ENCODE measurements at regions not wholly inside any gene's neighbourhood (a gene's known extent, or its start where the extent isn't known, plus 50 kb on each side); places are given as distances from the start of the nearest gene placed in this dataset.

- ATAC-seq (no peak), FAIRE-seq (no peak), DNase-seq (no peak)
- Histone ChIP-seq H3K36me3 (no peaks in the 10 kb centered on the region), H3K27me3 (peaks cover 0 to 4% (median 0%) of the 10 kb centered on the region in 4 donors), H3K4me3 (no peak overlapping the region), H3K4me1 (no peaks in the 10 kb centered on the region), H3K27ac (no peak overlapping the region), H3K9me3 (no peaks in the 10 kb centered on the region)
- intact Hi-C loops (cut with DNase I), result no loop called here
- no peak for TF ChIP-seq CTCF (IDR thresholded peaks at IDR 0.05)
- 30 to 43% methylated on average over 1 of the region's 1 CpG for WGBS, 2 donors
These were observed 208.7 kb upstream of the SLC35G4 start for GRCh38 chr18:11400703-11401102.

DNA sequence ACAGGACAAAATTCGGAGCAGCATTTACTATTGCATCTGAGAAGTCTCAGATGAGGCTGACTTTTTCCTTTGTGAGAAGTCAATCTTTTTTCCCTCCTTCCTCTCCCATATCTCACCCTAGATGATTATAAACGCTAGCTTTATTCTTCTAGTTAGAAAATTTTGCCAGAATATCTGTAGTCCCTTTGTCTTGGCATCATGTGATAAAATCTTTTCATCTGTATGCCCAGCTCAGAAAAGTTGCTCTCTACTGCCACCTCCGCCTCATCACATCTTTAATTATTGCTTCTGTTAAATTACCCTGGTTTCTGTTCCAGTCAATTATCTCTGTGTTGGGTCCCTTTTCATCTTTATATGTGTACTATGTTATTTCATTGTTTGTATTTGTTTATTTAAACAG, 210.8 kb upstream of the SLC35G4 start:
- Histone ChIP-seq H3K27ac (no peak overlapping the region), H3K36me3 (no peaks in the 10 kb centered on the region), H3K9me3 (no peaks in the 10 kb centered on the region), H3K27me3 (peaks cover 0 to 4% (median 0%) of the 10 kb centered on the region in 4 donors), H3K4me3 (no peak overlapping the region), H3K4me1 (no peaks in the 10 kb centered on the region)
- 56 to 68% methylated on average over 3 of the region's 3 CpGs for WGBS, 2 donors
- DNase-seq, result no peak
- TF ChIP-seq CTCF (IDR thresholded peaks at IDR 0.05), result no peak
- no peak for FAIRE-seq
- intact Hi-C loops (cut with DNase I), result no loop called here
- no peak for ATAC-seq

DNA sequence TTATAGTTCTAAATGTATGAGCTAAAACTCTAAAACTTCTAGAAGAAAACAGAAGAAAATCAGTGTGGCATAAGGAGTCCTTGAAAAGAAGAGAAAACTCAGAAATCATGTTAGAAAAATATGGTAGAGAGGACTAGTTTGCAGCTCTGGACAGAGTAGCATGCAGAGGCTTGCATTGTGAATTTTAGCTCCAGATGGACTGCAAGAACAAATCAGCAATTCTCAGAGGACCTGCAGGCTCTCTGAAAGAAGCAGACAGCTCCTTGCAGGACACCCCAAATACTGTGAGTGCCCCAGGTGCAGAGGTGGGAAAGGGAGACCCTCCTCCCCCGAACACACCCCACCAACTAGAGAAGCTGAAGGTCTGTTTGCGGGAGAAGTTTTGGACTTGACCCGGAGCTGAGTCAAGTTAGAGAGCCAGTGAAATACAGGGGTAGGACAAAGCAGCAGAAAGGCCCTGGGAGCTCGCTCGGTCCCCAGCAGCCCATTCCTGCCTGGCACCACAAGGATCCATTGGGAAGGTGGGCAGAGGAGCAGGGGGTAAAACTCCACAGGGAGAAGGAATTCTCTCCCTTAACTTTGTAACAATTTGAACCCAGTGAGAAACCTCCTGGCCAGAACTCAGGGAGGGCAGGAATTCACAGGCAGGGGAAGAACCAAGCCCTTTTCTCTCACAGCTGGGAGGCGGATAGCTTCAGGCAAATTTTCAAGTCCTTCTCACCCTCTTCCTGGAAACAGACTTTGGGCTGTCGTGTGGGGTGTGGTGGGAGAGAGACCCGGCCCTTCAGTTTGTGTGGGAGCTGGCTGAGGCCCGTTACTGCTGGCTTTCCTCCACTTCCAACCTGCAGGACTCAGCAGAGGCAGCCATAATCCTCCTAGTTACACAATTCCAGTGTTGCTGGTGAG, 216.2 kb upstream of the SLC35G4 start:
- no peak overlapping the region for H3K4me3 ChIP-seq
- no peaks in the 10 kb centered on the region for H3K4me1 ChIP-seq
- no peak overlapping the region for H3K27ac ChIP-seq
- no peaks in the 10 kb centered on the region for H3K36me3 ChIP-seq
- intact Hi-C loops (cut with DNase I), result no loop called here
- no peak for FAIRE-seq
- DNase-seq, result no peak
- H3K27me3 ChIP-seq, result no peaks in the 10 kb centered on the region
- TF ChIP-seq CTCF (IDR thresholded peaks at IDR 0.05), result no peak
- 58 to 65% methylated on average over 9 of the region's 9 CpGs for WGBS, 2 donors
- no peaks in the 10 kb centered on the region for H3K9me3 ChIP-seq
- peak in 1 of 4 donors; percentile 20 for ATAC-seq

DNA sequence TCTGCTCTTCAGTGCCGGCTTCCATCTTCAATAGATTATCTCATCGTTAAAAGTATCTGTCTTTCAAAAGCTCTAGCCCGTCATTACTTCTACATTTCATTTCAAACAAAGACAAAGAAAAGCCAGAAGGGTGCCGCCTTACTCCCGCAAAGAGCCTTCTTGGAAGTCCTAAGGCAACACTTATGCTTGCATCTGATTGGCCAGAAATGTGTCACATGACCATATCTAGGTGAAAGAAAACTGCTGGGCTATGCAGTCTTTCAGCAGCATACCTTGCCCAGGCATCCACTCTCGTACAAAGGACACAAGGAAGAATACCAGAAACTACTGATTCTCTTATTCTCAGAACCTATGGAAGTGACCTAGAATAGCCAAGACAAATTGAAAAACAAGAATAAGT, 217.1 kb upstream of the SLC35G4 start:
- WGBS, 2 donors, result 69 to 76% methylated on average over 6 of the region's 6 CpGs
- intact Hi-C loops (cut with DNase I), result no loop called here
- H3K27me3 ChIP-seq, result no peaks in the 10 kb centered on the region
- no peak overlapping the region for H3K27ac ChIP-seq
- no peak for TF ChIP-seq CTCF (IDR thresholded peaks at IDR 0.05)
- FAIRE-seq, result no peak
- H3K4me1 ChIP-seq, result no peaks in the 10 kb centered on the region
- no peak overlapping the region for H3K4me3 ChIP-seq
- no peaks in the 10 kb centered on the region for H3K9me3 ChIP-seq
- no peaks in the 10 kb centered on the region for H3K36me3 ChIP-seq
- no peak for ATAC-seq
- DNase-seq, result no peak

DNA sequence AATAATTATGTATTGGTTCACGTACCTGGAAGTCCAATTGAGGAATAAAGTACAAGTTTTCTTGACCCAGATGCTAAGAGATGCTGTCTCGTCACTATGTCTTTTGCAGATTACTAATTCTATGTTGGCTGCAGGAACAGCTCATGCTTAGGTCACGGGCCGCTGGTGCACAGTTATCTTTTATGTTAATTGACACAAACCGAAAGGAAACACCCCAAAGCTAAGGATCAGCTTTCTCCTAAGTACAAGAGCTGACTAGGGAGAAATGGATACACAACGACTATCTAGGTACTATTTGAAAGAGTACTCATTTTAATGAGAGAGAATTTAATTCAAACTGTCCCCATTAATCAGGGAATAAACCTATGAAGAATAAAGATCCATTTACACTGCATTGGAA, 217.7 kb upstream of the SLC35G4 start:
- FAIRE-seq, result no peak

More for the DNA sequence above, 217.7 kb upstream of the SLC35G4 start:
- no peak for TF ChIP-seq CTCF (IDR thresholded peaks at IDR 0.05)
- no peaks in the 10 kb centered on the region for H3K9me3 ChIP-seq
- DNase-seq, result no peak
- intact Hi-C loops (cut with DNase I), result no loop called here
- 55 to 64% methylated on average over 6 of the region's 6 CpGs for WGBS, 2 donors
- no peak overlapping the region for H3K27ac ChIP-seq
- no peaks in the 10 kb centered on the region for H3K27me3 ChIP-seq
- ATAC-seq, result no peak
- H3K4me1 ChIP-seq, result no peaks in the 10 kb centered on the region
- no peak overlapping the region for H3K4me3 ChIP-seq
- H3K36me3 ChIP-seq, result no peaks in the 10 kb centered on the region

Measured in pancreas (tissue), 10 donors.